GM12878 (cell line): ENCODE measurements at regions not wholly inside any gene's neighbourhood (a gene's known extent, or its start where the extent isn't known, plus 50 kb on each side); places are given as distances from the start of the nearest gene placed in this dataset.

ENCODE experiments used
- CTCF ChIP-seq, 3 experiments: IDR thresholded peaks in 2 of 3; conservative IDR thresholded peaks in 1 of 3; 2 replicates each; pipeline ENCODE4 v1.5.1; 2011; ENCODE audit warnings: low read depth in 3 of 3, low read length in 3 of 3, mild to moderate bottlenecking in 3 of 3, control low read depth in 2 of 3, moderate library complexity in 2 of 3, inconsistent platforms in 1 of 3, mixed read lengths in 1 of 3; ENCODE audit not compliant: control insufficient read depth in 2 of 3, insufficient read depth in 1 of 3; ENCODE audit errors: extremely low read depth in 1 of 3
- EP300 ChIP-seq, 2 experiments: fragments of 150-350 bp in 1 of 2; IDR thresholded peaks; 2 replicates each; pipeline ENCODE4 v1.6.1; 2011 to 2012; ENCODE audit warnings: low read depth in 2 of 2, low read length in 2 of 2, borderline replicate concordance in 1 of 2, improper control_type of control experiment in 1 of 2, inconsistent platforms in 1 of 2; ENCODE audit not compliant: control insufficient read depth in 1 of 2
- HCFC1 ChIP-seq: fragments of 150-350 bp; IDR thresholded peaks from 2 replicates; pipeline ENCODE4 v1.6.1; 2014; ENCODE audit warnings: low read length
- JUNB ChIP-seq: IDR thresholded peaks from 2 replicates; pipeline ENCODE4 v1.6.1; 2016; ENCODE audit warnings: antibody characterized with exemption, mild to moderate bottlenecking
- RCOR1 ChIP-seq: conservative IDR thresholded peaks from 2 replicates; pipeline ENCODE4 v1.6.1; 2012; ENCODE audit warnings: low read depth, low read length, improper control_type of control experiment
- YY1 ChIP-seq: IDR thresholded peaks from 2 replicates; pipeline ENCODE4 v1.6.1; 2011; ENCODE audit warnings: low read depth, mild to moderate bottlenecking, low read length
- TF ChIP-seq, protein P1 (sequence below): fragments of 450-650 bp; formaldehyde crosslinking; IDR thresholded peaks from 2 replicates; pipeline ENCODE4 v1.5.0; 2022; ENCODE audit warnings: mild to moderate bottlenecking, missing genetic modification characterization

DNA sequence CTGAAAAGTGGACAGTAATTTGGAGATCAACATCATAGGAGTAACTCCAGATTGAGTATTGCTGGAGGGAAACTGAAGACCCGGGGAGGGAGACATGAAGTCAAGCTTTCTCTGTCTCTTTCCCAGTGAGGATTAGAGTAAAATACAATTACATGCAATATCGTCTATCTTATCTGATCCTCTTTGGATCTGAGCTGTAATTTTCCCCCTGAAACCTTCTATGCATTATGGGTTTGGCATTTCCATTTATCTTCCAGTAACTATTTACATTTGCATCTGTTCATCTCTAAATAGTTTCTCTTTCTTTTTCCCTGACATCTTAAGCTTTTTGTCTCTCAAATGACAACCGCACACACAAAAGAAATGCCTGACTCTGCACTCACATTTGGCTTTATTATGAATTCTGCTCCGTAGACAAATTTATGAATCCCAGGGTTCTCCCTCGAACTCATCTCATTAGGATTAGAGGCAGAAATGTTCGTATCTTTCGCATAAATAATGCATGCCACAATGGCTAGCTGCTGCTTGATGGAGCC, 113.1 kb downstream of the SPP2 start:
- TF ChIP-seq YY1 (no peak), CTCF (IDR thresholded peaks at IDR 0.05 in 2 of 3, conservative IDR thresholded peaks at IDR 0.05 in 1 of 3; ENCODE audit: control insufficient read depth in 2 of 3, extremely low read depth in 1 of 3, insufficient read depth in 1 of 3, low read depth in 3 of 3, low read length in 3 of 3) (no peak), JUNB (no peak), RCOR1 (no peak), EP300 (IDR thresholded peaks at IDR 0.05; ENCODE audit: borderline replicate concordance in 1 of 2, control insufficient read depth in 1 of 2, low read depth in 2 of 2, low read length in 2 of 2) (no peak), HCFC1 (no peak)
- TF ChIP-seq, protein P1, sequence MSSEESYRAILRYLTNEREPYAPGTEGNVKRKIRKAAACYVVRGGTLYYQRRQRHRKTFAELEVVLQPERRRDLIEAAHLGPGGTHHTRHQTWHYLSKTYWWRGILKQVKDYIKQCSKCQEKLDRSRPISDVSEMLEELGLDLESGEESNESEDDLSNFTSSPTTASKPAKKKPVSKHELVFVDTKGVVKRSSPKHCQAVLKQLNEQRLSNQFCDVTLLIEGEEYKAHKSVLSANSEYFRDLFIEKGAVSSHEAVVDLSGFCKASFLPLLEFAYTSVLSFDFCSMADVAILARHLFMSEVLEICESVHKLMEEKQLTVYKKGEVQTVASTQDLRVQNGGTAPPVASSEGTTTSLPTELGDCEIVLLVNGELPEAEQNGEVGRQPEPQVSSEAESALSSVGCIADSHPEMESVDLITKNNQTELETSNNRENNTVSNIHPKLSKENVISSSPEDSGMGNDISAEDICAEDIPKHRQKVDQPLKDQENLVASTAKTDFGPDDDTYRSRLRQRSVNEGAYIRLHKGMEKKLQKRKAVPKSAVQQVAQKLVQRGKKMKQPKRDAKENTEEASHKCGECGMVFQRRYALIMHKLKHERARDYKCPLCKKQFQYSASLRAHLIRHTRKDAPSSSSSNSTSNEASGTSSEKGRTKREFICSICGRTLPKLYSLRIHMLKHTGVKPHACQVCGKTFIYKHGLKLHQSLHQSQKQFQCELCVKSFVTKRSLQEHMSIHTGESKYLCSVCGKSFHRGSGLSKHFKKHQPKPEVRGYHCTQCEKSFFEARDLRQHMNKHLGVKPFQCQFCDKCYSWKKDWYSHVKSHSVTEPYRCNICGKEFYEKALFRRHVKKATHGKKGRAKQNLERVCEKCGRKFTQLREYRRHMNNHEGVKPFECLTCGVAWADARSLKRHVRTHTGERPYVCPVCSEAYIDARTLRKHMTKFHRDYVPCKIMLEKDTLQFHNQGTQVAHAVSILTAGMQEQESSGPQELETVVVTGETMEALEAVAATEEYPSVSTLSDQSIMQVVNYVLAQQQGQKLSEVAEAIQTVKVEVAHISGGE (CRISPR knock-in tag), result no peak
